T-cell (primary cell): ENCODE measurements at regions not wholly inside any gene's neighbourhood (a gene's known extent, or its start where the extent isn't known, plus 50 kb on each side); places are given as distances from the start of the nearest gene placed in this dataset.

ENCODE experiments used
- ATAC-seq, 4 experiments: fragments of 200-7000 bp in 3 of 4; fragments of 150-1000 bp in 1 of 4; cut with Tn5 transposase; replicated peaks in 1 of 4; 1 replicate in 3 of 4; 2 replicates in 1 of 4; pipeline ENCODE4 v1.10.0; 2021; ENCODE audit warnings: moderate library complexity in 3 of 4, mild to moderate bottlenecking in 2 of 4, moderate number of reproducible peaks in 1 of 4
- CTCF ChIA-PET, 2 donors: fragments of 300-600 bp; sonication (Branson Sonifier 250); formaldehyde crosslinking; loops; one replicate each; lab custom pipeline; 2022; ENCODE audit warnings: antibody characterized with exemption in 2 of 2; lab: Charles Lee
- POLR2A ChIA-PET, 2 donors: fragments of 300-600 bp; sonication (Branson Sonifier 250); formaldehyde crosslinking; loops; one replicate each; lab custom pipeline; 2022; ENCODE audit warnings: antibody characterized with exemption in 2 of 2; lab: Charles Lee
- DNase-seq, 35 experiments: peaks; one replicate each; pipeline versions ENCODE4 v3.0.0 to v3.0.0-alpha.2; 2013 to 2023
- H3K27ac ChIP-seq: one replicate; pipeline ENCODE4 v1.5.1; 2013; ENCODE audit warnings: low read length
- H3K27me3 ChIP-seq, 2 experiments: replicated peaks in 1 of 2; 1 replicate in 1 of 2; 2 replicates in 1 of 2; pipeline versions ENCODE4 v1.6.1 to v1.7.0; 2013; ENCODE audit warnings: low read length in 1 of 2, mixed read lengths in 1 of 2; ENCODE audit not compliant: control insufficient read depth in 2 of 2, insufficient read depth in 2 of 2; ENCODE audit errors: extremely low read depth in 1 of 2
- H3K36me3 ChIP-seq, 2 donors: 1 replicate in 1 of 2; 2 replicates in 1 of 2; pipeline versions ENCODE4 v1.6.1 to v1.7.0; 2013; ENCODE audit warnings: low read length in 1 of 2; ENCODE audit not compliant: control insufficient read depth in 2 of 2, insufficient read depth in 1 of 2; ENCODE audit errors: extremely low read depth in 1 of 2
- H3K4me1 ChIP-seq, 2 experiments: 1 replicate in 1 of 2; 2 replicates in 1 of 2; pipeline versions ENCODE4 v1.6.1 to v1.7.0; 2013; ENCODE audit warnings: low read length in 2 of 2, mixed read lengths in 1 of 2; ENCODE audit not compliant: insufficient read depth in 2 of 2, control insufficient read depth in 1 of 2; ENCODE audit errors: extremely low read depth in 1 of 2
- H3K4me3 ChIP-seq, 2 donors: 1 replicate in 1 of 2; 2 replicates in 1 of 2; pipeline versions ENCODE4 v1.5.1 to v1.7.0; 2013; ENCODE audit warnings: mild to moderate bottlenecking in 2 of 2, low read length in 1 of 2, moderate library complexity in 1 of 2; ENCODE audit not compliant: control insufficient read depth in 1 of 2; ENCODE audit errors: extremely low read depth in 1 of 2
- H3K9me3 ChIP-seq: 2 replicates; pipeline ENCODE4 v1.7.0; 2013
- H3K27ac Mint-ChIP-seq, 2 donors: one replicate each; pipeline ENCODE4 v1.8.0; 2020 to 2021; ENCODE audit warnings: mild to moderate bottlenecking in 2 of 2, mixed read lengths in 2 of 2
- H3K27me3 Mint-ChIP-seq, 2 donors: one replicate each; pipeline ENCODE4 v1.8.0; 2021 to 2022; ENCODE audit warnings: mixed read lengths in 2 of 2
- H3K36me3 Mint-ChIP-seq: one replicate; pipeline ENCODE4 v1.8.0; 2021; ENCODE audit warnings: mixed read lengths
- H3K4me1 Mint-ChIP-seq, 3 donors: one replicate each; pipeline ENCODE4 v1.8.0; 2020 to 2022; ENCODE audit warnings: mixed read lengths in 3 of 3, mild to moderate bottlenecking in 1 of 3
- H3K4me3 Mint-ChIP-seq, 3 donors: one replicate each; pipeline ENCODE4 v1.8.0; 2020 to 2022; ENCODE audit warnings: mild to moderate bottlenecking in 3 of 3, mixed read lengths in 3 of 3, moderate library complexity in 3 of 3
- H3K9me3 Mint-ChIP-seq, 3 donors: one replicate each; pipeline ENCODE4 v1.8.0; 2020 to 2022; ENCODE audit warnings: mixed read lengths in 3 of 3
- WGBS: methylation state at CpG from one replicate; pipeline ENCODE4 v1.1.5; 2013; ENCODE audit warnings: missing lambda C conversion rate; ENCODE audit not compliant: insufficient coverage; 5-methylcytosine and 5-hydroxymethylcytosine counted together

DNA sequence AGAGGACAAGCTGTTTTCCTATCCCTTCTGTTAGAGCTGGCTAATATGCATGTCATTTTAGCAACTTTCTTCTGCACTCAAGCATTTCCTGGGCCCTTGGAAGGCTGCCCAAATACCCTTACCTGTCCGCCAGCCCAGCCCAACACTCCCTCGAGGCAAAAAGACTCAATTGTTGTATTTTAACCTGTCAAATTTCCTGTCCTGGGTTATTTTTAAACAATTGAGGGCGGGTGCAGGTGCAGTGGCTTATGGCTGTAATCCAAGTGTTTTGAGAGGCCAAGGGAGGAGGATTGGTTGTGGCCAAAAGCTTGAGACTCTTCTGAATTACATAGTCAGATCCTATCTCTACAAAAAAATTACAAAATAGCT, 125.0 kb upstream of the ARHGAP28 start:
- no peak overlapping the region for H3K27ac ChIP-seq
- no peaks in the 10 kb centered on the region for H3K36me3 ChIP-seq
- Mint-ChIP-seq H3K9me3 (no peaks in the 10 kb centered on the region), H3K27ac (no peak overlapping the region), H3K36me3 (no peaks in the 10 kb centered on the region), H3K4me1 (no peaks in the 10 kb centered on the region), H3K4me3 (no peak overlapping the region), H3K27me3 (no peaks in the 10 kb centered on the region)
- ChIA-PET POLR2A (no interaction called here), CTCF (no interaction called here)
- H3K9me3 ChIP-seq: no peaks in the 10 kb centered on the region
- H3K4me3 ChIP-seq: no peak overlapping the region
- DNase-seq (no peak), ATAC-seq (no peak)
- WGBS: no CpG with 5 or more reads among the region's 3 CpGs
- no peaks in the 10 kb centered on the region for H3K4me1 ChIP-seq
- no peaks in the 10 kb centered on the region for H3K27me3 ChIP-seq

DNA sequence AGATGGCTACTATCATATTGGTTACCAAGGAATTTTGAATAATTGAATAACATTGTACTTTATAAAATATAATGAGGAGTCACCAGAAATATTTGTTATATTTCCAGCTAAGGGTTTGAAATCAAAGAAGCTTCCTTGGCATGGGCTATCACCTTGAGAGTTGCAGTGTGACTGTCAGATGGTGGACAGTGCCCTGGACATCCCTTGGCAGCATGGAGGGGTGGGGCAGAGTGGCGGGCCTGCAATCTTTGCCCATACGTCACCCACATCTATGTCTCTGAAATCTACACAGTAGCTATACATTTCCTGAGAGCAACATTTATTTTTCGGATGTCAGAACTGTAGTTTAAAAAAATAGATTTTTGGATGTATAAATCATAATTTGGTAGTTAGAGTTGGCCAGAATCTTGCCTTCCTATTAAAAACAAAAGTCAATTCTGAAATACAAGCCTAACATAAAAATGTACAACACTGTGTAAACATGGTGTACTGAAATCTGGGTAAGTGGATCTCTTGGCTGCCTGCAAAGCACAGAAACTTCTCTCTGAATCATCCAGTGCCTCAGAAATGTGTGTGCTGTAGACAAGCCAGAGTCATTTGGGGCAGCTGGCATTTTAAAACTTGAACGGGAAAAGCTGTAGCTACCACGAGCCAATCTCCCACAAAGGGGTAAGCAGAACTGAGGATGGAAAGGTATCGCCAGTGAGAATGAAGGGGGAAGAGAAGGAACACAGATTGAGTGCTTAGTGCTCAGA, 124.2 kb upstream of the ARHGAP28 start:
- Mint-ChIP-seq H3K36me3 (no peaks in the 10 kb centered on the region), H3K9me3 (no peaks in the 10 kb centered on the region), H3K27ac (no peak overlapping the region), H3K27me3 (no peaks in the 10 kb centered on the region), H3K4me3 (no peak overlapping the region), H3K4me1 (no peaks in the 10 kb centered on the region)
- POLR2A ChIA-PET: no interaction called here
- CTCF ChIA-PET: interaction anchor here in 1 of 2 donors (0.5 kb wide), 1 partner anchor 11 kb away, joined by 3 read pairs; no protein-coding TSS in a partner anchor
- Histone ChIP-seq H3K4me3 (no peak overlapping the region), H3K36me3 (no peaks in the 10 kb centered on the region), H3K9me3 (no peaks in the 10 kb centered on the region), H3K4me1 (no peaks in the 10 kb centered on the region), H3K27ac (no peak overlapping the region), H3K27me3 (no peaks in the 10 kb centered on the region)
- no peak for DNase-seq
- ATAC-seq: no peak
- WGBS: no CpG with 5 or more reads among the region's 6 CpGs

DNA sequence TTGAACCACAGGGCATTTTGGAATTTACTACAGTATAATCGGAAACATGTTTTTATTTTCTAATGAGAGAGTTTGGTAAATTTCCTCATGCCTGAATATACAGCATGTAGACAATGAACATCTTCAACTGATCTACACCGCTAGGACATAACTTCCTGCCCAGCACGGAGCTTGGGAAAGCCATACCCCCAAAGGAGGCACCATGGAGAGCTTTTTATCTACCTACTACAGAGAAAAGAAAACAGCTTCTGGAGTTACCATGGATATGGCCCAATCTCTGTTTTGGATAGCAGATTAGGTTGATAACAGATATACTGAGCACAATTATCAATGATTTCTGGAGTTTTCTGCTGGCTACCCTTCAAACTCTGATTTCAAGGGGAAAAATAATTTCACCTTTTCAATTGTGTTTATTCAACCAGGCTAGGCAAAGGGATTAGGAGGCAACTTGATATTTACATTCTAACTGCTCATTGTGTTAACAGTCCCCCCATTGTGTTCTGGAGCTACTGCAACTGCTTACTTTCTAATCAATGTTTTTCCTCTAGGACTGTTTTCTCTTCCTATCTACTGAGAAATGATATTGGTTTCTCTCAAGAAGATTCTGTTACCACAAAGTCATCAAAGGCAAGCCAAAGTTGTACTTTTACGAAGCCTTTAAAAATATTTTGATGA, 123.0 kb upstream of the ARHGAP28 start:
- Mint-ChIP-seq H3K4me1 (no peaks in the 10 kb centered on the region), H3K4me3 (no peak overlapping the region), H3K36me3 (no peaks in the 10 kb centered on the region), H3K27me3 (no peaks in the 10 kb centered on the region), H3K27ac (no peak overlapping the region), H3K9me3 (peaks cover 4 to 6% (median 5%) of the 10 kb centered on the region in 3 donors)
- Histone ChIP-seq H3K27me3 (no peaks in the 10 kb centered on the region), H3K36me3 (no peaks in the 10 kb centered on the region), H3K4me3 (no peak overlapping the region), H3K9me3 (no peaks in the 10 kb centered on the region), H3K4me1 (no peaks in the 10 kb centered on the region), H3K27ac (no peak overlapping the region)
- whole genome bisulfite sequencing: no CpG with 5 or more reads among the region's 4 CpGs
- DNase-seq (no peak), ATAC-seq (no peak)
- ChIA-PET CTCF (no interaction called here), POLR2A (no interaction called here)

DNA sequence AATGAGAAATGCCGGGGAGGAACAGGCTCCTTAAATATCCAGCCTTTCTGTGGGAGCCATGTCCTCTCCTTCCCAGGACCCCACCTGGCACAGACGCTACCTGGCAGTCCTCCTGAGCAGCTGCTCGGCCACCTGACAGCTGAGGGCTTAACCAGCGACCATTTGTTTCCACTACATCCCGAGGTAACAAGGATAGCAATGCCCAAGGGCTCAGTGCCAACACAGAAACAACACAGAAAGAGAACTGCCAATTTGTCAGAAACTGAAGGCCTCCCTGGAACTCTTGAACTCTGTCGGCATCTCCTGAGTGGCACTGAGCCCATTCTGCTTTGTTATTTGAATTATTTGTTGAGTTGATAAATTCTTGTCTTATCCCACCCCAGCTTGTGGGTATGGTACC, 122.2 kb upstream of the ARHGAP28 start:
- Histone ChIP-seq H3K36me3 (no peaks in the 10 kb centered on the region), H3K4me1 (no peaks in the 10 kb centered on the region), H3K27me3 (no peaks in the 10 kb centered on the region), H3K4me3 (no peak overlapping the region), H3K9me3 (no peaks in the 10 kb centered on the region), H3K27ac (no peak overlapping the region)
- ChIA-PET CTCF (no interaction called here), POLR2A (no interaction called here)
- Mint-ChIP-seq H3K36me3 (no peaks in the 10 kb centered on the region), H3K4me1 (no peaks in the 10 kb centered on the region), H3K27ac (no peak overlapping the region), H3K4me3 (no peak overlapping the region), H3K9me3 (peaks cover 5 to 11% (median 5%) of the 10 kb centered on the region in 3 donors), H3K27me3 (no peaks in the 10 kb centered on the region)
- DNase-seq (no peak), ATAC-seq (no peak)
- 58% methylated on average over 5 of the region's 6 CpGs for WGBS

DNA sequence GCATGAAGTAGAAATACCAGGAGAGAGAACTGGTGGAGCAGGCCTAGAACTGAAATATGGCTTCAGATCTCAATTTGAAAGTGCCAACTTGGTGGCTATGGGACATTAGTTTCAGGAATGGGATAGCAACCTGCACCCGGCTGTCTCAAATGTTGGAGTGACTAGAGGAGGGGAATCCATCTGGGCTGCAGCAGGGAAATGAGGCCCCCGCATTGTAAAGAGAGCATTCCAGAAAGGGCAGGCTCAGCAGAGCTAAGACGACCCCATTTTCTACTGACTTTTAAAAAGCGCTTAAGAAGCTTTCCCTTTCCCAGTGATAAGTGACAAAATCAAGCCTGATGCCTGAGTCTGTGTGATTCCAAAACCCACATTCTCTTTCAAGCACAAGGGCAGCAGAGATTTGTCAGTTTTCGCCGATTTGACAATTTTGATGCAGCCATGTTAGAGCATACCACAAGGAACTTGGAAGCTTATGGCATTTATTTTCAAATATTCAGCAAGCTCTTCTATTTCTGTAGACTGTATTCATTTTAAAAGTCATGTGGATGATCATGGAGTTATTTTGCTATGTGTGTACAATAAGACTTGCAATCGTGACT, 119.8 kb upstream of the ARHGAP28 start:
- H3K27ac ChIP-seq: no peak overlapping the region
- ChIA-PET CTCF (no interaction called here), POLR2A (no interaction called here)
- WGBS: 87% methylated on average over 4 of the region's 7 CpGs
- no peaks in the 10 kb centered on the region for H3K36me3 ChIP-seq
- Mint-ChIP-seq H3K27ac (no peak overlapping the region), H3K36me3 (no peaks in the 10 kb centered on the region), H3K4me3 (no peak overlapping the region), H3K27me3 (no peaks in the 10 kb centered on the region), H3K9me3 (peaks cover 5 to 15% (median 5%) of the 10 kb centered on the region in 3 donors), H3K4me1 (no peaks in the 10 kb centered on the region)
- H3K4me1 ChIP-seq: no peaks in the 10 kb centered on the region
- DNase-seq (no peak), ATAC-seq (no peak)
- no peaks in the 10 kb centered on the region for H3K9me3 ChIP-seq
- no peaks in the 10 kb centered on the region for H3K27me3 ChIP-seq
- no peak overlapping the region for H3K4me3 ChIP-seq

DNA sequence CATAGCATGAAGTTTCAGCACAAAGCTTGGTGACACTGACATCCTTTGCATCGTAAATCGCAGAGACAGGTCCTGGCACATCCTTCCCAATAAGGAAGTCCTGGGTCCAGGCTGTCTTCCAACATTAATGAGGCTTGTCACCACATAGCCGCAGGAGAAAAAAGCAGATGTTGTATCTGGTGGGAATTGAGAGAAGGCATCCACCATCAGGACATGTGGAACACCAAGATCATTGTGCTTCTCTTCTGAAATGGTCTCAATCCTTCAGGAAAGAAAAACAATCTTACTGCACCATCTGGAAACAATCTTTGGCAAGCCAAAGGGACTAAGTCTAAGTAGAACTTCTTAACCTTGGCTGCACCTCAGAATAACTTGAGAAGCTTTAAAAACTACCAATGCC, 119.0 kb upstream of the ARHGAP28 start:
- Mint-ChIP-seq H3K9me3 (peaks cover 5 to 15% (median 5%) of the 10 kb centered on the region in 3 donors), H3K4me3 (no peak overlapping the region), H3K27me3 (no peaks in the 10 kb centered on the region), H3K27ac (no peak overlapping the region), H3K4me1 (no peaks in the 10 kb centered on the region), H3K36me3 (no peaks in the 10 kb centered on the region)
- Histone ChIP-seq H3K36me3 (no peaks in the 10 kb centered on the region), H3K4me1 (no peaks in the 10 kb centered on the region), H3K9me3 (no peaks in the 10 kb centered on the region), H3K27me3 (no peaks in the 10 kb centered on the region), H3K27ac (no peak overlapping the region), H3K4me3 (no peak overlapping the region)
- CTCF ChIA-PET: no interaction called here
- DNase-seq: no peak
- no peak for ATAC-seq
- 67% methylated on average over 2 of the region's 3 CpGs for WGBS
- POLR2A ChIA-PET: no interaction called here
